Chondrocyte (in vitro differentiated cells): ENCODE measurements at regions not wholly inside any gene's neighbourhood (a gene's known extent, or its start where the extent isn't known, plus 50 kb on each side); places are given as distances from the start of the nearest gene placed in this dataset.

Experiments used
- DNase-seq: peaks from one replicate; pipeline ENCODE4 v3.0.0; 2021; ENCODE audit warnings: mixed read lengths, low spot score
- H3K27ac Mint-ChIP-seq: one replicate; pipeline ENCODE4 v1.8.0; 2021; ENCODE audit warnings: mild to moderate bottlenecking, moderate library complexity, mixed read lengths; ENCODE audit not compliant: unreplicated experiment
- H3K27me3 Mint-ChIP-seq: 2 replicates; pipeline ENCODE4 v1.8.0; 2021; ENCODE audit warnings: low read depth, mixed read lengths
- H3K36me3 Mint-ChIP-seq: 2 replicates; pipeline ENCODE4 v1.8.0; 2021; ENCODE audit warnings: low read depth, mixed read lengths
- H3K4me1 Mint-ChIP-seq: 2 replicates; pipeline ENCODE4 v1.8.0; 2021; ENCODE audit warnings: low read depth, mild to moderate bottlenecking, mixed read lengths
- H3K4me3 Mint-ChIP-seq: one replicate; pipeline ENCODE4 v1.8.0; 2021; ENCODE audit warnings: mild to moderate bottlenecking, moderate library complexity, mixed read lengths; ENCODE audit not compliant: unreplicated experiment
- H3K9me3 Mint-ChIP-seq: 2 replicates; pipeline ENCODE4 v1.8.0; 2021; ENCODE audit warnings: low read depth, mixed read lengths
- TF ChIP-seq, protein P1 (sequence below): fragments of 200-600 bp; sonication (generic); IDR thresholded peaks from 2 replicates; pipeline ENCODE4 v1.5.0; 2021; ENCODE audit warnings: antibody characterized with exemption, mild to moderate bottlenecking, moderate library complexity

DNA sequence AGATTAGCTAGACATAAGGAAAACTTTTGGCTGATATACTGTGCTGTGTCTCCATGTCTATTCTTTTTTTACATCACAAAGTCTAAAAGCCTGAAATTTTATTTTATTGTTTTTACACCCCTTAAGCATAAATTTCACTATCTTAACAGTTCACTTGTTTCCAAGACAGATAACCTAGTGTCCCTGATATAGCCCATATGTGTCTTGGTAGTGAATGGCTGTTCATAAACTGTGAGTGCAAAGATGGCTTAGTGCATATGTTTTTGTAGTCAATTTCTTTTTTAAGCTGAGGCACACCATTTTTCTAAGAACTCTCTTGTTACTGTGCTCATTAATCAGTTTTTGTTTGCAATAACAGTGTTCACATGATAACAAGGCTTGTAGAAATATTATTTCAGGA, 381.1 kb downstream of the OXSM start:
- Mint-ChIP-seq H3K27me3 (no peaks in the 10 kb centered on the region), H3K4me1 (no peaks in the 10 kb centered on the region), H3K9me3 (peaks cover 21% of the 10 kb centered on the region), H3K4me3 (no peak overlapping the region), H3K27ac (no peak overlapping the region), H3K36me3 (no peaks in the 10 kb centered on the region)
- TF ChIP-seq, protein P1, sequence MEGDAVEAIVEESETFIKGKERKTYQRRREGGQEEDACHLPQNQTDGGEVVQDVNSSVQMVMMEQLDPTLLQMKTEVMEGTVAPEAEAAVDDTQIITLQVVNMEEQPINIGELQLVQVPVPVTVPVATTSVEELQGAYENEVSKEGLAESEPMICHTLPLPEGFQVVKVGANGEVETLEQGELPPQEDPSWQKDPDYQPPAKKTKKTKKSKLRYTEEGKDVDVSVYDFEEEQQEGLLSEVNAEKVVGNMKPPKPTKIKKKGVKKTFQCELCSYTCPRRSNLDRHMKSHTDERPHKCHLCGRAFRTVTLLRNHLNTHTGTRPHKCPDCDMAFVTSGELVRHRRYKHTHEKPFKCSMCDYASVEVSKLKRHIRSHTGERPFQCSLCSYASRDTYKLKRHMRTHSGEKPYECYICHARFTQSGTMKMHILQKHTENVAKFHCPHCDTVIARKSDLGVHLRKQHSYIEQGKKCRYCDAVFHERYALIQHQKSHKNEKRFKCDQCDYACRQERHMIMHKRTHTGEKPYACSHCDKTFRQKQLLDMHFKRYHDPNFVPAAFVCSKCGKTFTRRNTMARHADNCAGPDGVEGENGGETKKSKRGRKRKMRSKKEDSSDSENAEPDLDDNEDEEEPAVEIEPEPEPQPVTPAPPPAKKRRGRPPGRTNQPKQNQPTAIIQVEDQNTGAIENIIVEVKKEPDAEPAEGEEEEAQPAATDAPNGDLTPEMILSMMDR, result no peak
- DNase-seq, result no peak

DNA sequence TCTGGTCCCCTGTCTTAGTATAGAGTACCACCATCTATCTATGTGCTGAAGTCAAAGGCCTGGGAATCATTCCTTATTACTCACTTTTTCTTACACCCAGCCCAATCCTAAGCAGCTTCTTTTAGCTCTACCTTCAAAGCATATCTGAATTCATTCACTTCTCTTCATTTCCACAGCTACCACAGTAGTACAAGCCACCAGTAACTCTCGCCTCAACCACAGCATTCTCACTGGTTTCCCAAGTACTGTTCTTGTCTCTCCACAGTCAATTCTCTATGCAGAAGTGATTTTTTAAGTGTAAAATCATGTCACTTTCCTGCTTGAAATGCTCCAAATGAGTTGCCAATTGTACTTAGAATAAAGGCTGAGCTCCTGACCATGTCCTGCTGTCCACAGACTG, 401.7 kb downstream of the OXSM start:
- no peak overlapping the region for H3K4me3 Mint-ChIP-seq
- TF ChIP-seq, protein P1, result no peak
- H3K27ac Mint-ChIP-seq, result no peak overlapping the region
- H3K4me1 Mint-ChIP-seq, result no peaks in the 10 kb centered on the region
- DNase-seq, result no peak
- peaks cover 15% of the 10 kb centered on the region for H3K9me3 Mint-ChIP-seq
- H3K36me3 Mint-ChIP-seq, result no peaks in the 10 kb centered on the region
- no peaks in the 10 kb centered on the region for H3K27me3 Mint-ChIP-seq

DNA sequence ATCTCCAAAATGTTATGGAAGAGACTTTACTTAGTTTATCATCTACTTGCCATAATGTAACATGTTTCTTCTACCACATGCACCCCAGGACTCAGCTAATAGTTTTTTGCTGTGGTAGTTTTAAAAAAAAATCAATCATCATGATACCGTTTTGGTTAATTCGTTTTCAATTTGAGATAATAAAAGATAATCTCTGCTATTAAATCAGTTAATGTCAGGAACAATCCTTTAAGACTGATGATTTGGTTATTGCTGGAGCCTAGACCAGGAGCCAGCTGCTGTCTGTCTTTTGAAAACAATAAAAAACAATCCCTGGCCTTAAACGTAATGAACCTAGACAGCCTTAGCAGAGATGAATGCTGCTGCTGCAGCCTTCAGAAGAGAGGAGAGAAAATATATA, 403.7 kb downstream of the OXSM start:
- peaks cover 13% of the 10 kb centered on the region for H3K9me3 Mint-ChIP-seq
- no peak overlapping the region for H3K4me3 Mint-ChIP-seq
- DNase-seq, result no peak
- H3K36me3 Mint-ChIP-seq, result no peaks in the 10 kb centered on the region
- no peak overlapping the region for H3K27ac Mint-ChIP-seq
- no peaks in the 10 kb centered on the region for H3K27me3 Mint-ChIP-seq
- no peaks in the 10 kb centered on the region for H3K4me1 Mint-ChIP-seq
- TF ChIP-seq, protein P1, result no peak

DNA sequence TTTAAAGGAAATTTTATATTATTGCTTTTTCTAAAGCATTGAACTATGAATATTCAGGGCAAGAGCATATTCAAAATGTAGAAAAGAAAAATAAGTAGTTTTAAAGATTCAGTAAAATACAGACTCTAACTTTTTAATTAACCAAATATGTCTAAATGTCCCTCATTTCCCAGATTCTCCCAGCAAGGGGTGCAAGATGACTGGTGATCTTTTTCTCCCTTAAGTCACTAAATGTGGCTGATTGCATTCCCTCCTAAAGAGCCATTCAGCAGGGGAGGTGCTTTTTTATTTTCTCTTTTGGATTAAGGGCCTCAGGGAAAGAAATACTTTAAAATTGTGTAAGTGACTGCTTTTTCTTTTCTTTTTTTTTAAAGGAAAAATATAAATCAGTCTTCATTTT, 406.9 kb downstream of the OXSM start:
- H3K4me3 Mint-ChIP-seq, result no peak overlapping the region
- no peaks in the 10 kb centered on the region for H3K9me3 Mint-ChIP-seq

DNA sequence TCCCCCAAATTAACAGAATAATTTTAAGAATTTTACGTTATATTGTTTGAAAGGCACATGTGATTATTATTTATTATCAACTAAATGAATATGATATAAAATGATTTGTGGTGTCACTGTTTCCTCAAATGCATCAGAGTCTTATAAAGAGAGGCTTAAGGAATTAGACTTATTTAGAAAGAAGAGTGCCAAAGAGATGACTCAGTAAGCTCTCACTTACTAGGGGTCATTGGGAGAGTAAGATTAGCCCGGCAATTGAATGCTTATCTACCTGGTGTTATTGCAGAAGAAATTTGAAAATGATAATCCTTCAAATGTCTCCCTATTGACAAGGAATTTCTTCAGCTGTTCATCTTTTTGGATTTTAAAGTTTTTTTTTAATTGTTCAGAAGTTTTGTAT, 408.7 kb downstream of the OXSM start:
- Mint-ChIP-seq H3K27ac (no peak overlapping the region), H3K27me3 (peaks cover 6% of the 10 kb centered on the region), H3K36me3 (no peaks in the 10 kb centered on the region), H3K9me3 (no peaks in the 10 kb centered on the region), H3K4me1 (no peaks in the 10 kb centered on the region), H3K4me3 (no peak overlapping the region)
- DNase-seq, result no peak
- TF ChIP-seq, protein P1, result no peak

More for the DNA sequence above, 406.9 kb downstream of the OXSM start:
- Mint-ChIP-seq H3K36me3 (no peaks in the 10 kb centered on the region), H3K27ac (no peak overlapping the region), H3K27me3 (peaks cover 3% of the 10 kb centered on the region), H3K4me1 (no peaks in the 10 kb centered on the region)
- TF ChIP-seq, protein P1, result no peak
- no peak for DNase-seq
